Activated T-cell treated with anti-CD3 and anti-CD28 coated beads, Interleukin-2, amount 50 U/mL, for 24 hours (primary cell): ENCODE measurements at regions not wholly inside any gene's neighbourhood (a gene's known extent, or its start where the extent isn't known, plus 50 kb on each side); places are given as distances from the start of the nearest gene placed in this dataset.

Source experiments
- DNase-seq: peaks from one replicate; pipeline ENCODE4 v3.0.0-alpha.2; 2020
- H3K27ac Mint-ChIP-seq: 2 replicates; pipeline ENCODE4 v1.8.0; 2020; ENCODE audit warnings: mild to moderate bottlenecking, mixed read lengths
- H3K27me3 Mint-ChIP-seq: 2 replicates; pipeline ENCODE4 v1.8.0; 2020; ENCODE audit warnings: mixed read lengths
- H3K36me3 Mint-ChIP-seq: 2 replicates; pipeline ENCODE4 v1.8.0; 2020; ENCODE audit warnings: low read depth, mixed read lengths
- H3K4me1 Mint-ChIP-seq: 2 replicates; pipeline ENCODE4 v1.8.0; 2020; ENCODE audit warnings: low read depth, mixed read lengths
- H3K4me3 Mint-ChIP-seq: 2 replicates; pipeline ENCODE4 v1.8.0; 2020; ENCODE audit warnings: mild to moderate bottlenecking, moderate library complexity, mixed read lengths
- H3K9me3 Mint-ChIP-seq: 2 replicates; pipeline ENCODE4 v1.8.0; 2020; ENCODE audit warnings: mixed read lengths

- H3K4me1 Mint-ChIP-seq: peaks cover 5% of the 10 kb centered on the region
- H3K4me3 Mint-ChIP-seq: no peak overlapping the region
- peaks cover 36% of the 10 kb centered on the region for H3K27me3 Mint-ChIP-seq
- no peak for DNase-seq
- H3K27ac Mint-ChIP-seq: no peak overlapping the region
- H3K9me3 Mint-ChIP-seq: no peaks in the 10 kb centered on the region
- no peaks in the 10 kb centered on the region for H3K36me3 Mint-ChIP-seq
These were observed 54.9 kb upstream of the SACS start for GRCh38 chr13:23488442-23488841.

GRCh38 chr13:23496255-23496654 lies 62.8 kb upstream of the SACS start:
- H3K9me3 Mint-ChIP-seq: no peaks in the 10 kb centered on the region
- no peak overlapping the region for H3K4me3 Mint-ChIP-seq
- H3K27ac Mint-ChIP-seq: no peak overlapping the region
- DNase-seq: no peak
- H3K27me3 Mint-ChIP-seq: peaks cover 55% of the 10 kb centered on the region
- no peaks in the 10 kb centered on the region for H3K4me1 Mint-ChIP-seq
- H3K36me3 Mint-ChIP-seq: no peaks in the 10 kb centered on the region

GRCh38 chr13:23497191-23497590 lies 63.7 kb upstream of the SACS start:
- DNase-seq: no peak
- Mint-ChIP-seq H3K9me3 (no peaks in the 10 kb centered on the region), H3K27ac (no peak overlapping the region), H3K4me3 (no peak overlapping the region), H3K36me3 (no peaks in the 10 kb centered on the region), H3K27me3 (peaks cover 55% of the 10 kb centered on the region), H3K4me1 (no peaks in the 10 kb centered on the region)

- DNase-seq: no peak
- H3K27me3 Mint-ChIP-seq: peaks cover 34% of the 10 kb centered on the region
These were observed 67.3 kb upstream of the SACS start for GRCh38 chr13:23500849-23501248.

GRCh38 chr13:23504180-23504579 lies 66.0 kb upstream of the TNFRSF19 start:
- H3K9me3 Mint-ChIP-seq: no peaks in the 10 kb centered on the region
- no peak overlapping the region for H3K27ac Mint-ChIP-seq
- H3K27me3 Mint-ChIP-seq: peaks cover 20% of the 10 kb centered on the region
- H3K4me3 Mint-ChIP-seq: no peak overlapping the region
- no peak for DNase-seq
- no peaks in the 10 kb centered on the region for H3K36me3 Mint-ChIP-seq
- H3K4me1 Mint-ChIP-seq: no peaks in the 10 kb centered on the region

More at GRCh38 chr13:23500849-23501248, 67.3 kb upstream of the SACS start:
- Mint-ChIP-seq H3K36me3 (no peaks in the 10 kb centered on the region), H3K9me3 (no peaks in the 10 kb centered on the region), H3K4me1 (no peaks in the 10 kb centered on the region), H3K27ac (no peak overlapping the region), H3K4me3 (no peak overlapping the region)

- Mint-ChIP-seq H3K4me3 (no peak overlapping the region), H3K4me1 (no peaks in the 10 kb centered on the region), H3K9me3 (no peaks in the 10 kb centered on the region), H3K27me3 (peaks cover 17% of the 10 kb centered on the region), H3K27ac (no peak overlapping the region), H3K36me3 (no peaks in the 10 kb centered on the region)
- DNase-seq: no peak
These were observed 65.2 kb upstream of the TNFRSF19 start for GRCh38 chr13:23505007-23505406.

GRCh38 chr13:23506071-23506806 lies 64.0 kb upstream of the TNFRSF19 start:
- no peak for DNase-seq
- Mint-ChIP-seq H3K36me3 (no peaks in the 10 kb centered on the region), H3K27me3 (peaks cover 15% of the 10 kb centered on the region), H3K4me1 (no peaks in the 10 kb centered on the region), H3K4me3 (no peak overlapping the region), H3K9me3 (no peaks in the 10 kb centered on the region), H3K27ac (no peak overlapping the region)

- Mint-ChIP-seq H3K9me3 (no peaks in the 10 kb centered on the region), H3K4me3 (no peak overlapping the region)
These were observed 63.4 kb upstream of the TNFRSF19 start for GRCh38 chr13:23506807-23507291.

GRCh38 chr13:23509781-23510543 lies 60.2 kb upstream of the TNFRSF19 start:
- DNase-seq: no peak
- no peak overlapping the region for H3K4me3 Mint-ChIP-seq
- H3K27me3 Mint-ChIP-seq: peaks cover 37% of the 10 kb centered on the region
- no peak overlapping the region for H3K27ac Mint-ChIP-seq
- no peaks in the 10 kb centered on the region for H3K9me3 Mint-ChIP-seq
- H3K36me3 Mint-ChIP-seq: no peaks in the 10 kb centered on the region
- H3K4me1 Mint-ChIP-seq: no peaks in the 10 kb centered on the region

More at GRCh38 chr13:23506807-23507291, 63.4 kb upstream of the TNFRSF19 start:
- Mint-ChIP-seq H3K27me3 (peaks cover 19% of the 10 kb centered on the region), H3K4me1 (no peaks in the 10 kb centered on the region), H3K36me3 (no peaks in the 10 kb centered on the region), H3K27ac (no peak overlapping the region)
- DNase-seq: no peak

- Mint-ChIP-seq H3K27me3 (peaks cover 43% of the 10 kb centered on the region), H3K4me1 (no peaks in the 10 kb centered on the region)
These were observed 59.7 kb upstream of the TNFRSF19 start for GRCh38 chr13:23510544-23510916.

GRCh38 chr13:23510979-23511735 lies 59.1 kb upstream of the TNFRSF19 start:
- no peak overlapping the region for H3K4me3 Mint-ChIP-seq
- DNase-seq: no peak
- H3K9me3 Mint-ChIP-seq: no peaks in the 10 kb centered on the region
- no peak overlapping the region for H3K27ac Mint-ChIP-seq
- no peaks in the 10 kb centered on the region for H3K36me3 Mint-ChIP-seq
- no peaks in the 10 kb centered on the region for H3K4me1 Mint-ChIP-seq
- H3K27me3 Mint-ChIP-seq: peaks cover 43% of the 10 kb centered on the region

More at GRCh38 chr13:23510544-23510916, 59.7 kb upstream of the TNFRSF19 start:
- Mint-ChIP-seq H3K4me3 (no peak overlapping the region), H3K27ac (no peak overlapping the region), H3K9me3 (no peaks in the 10 kb centered on the region), H3K36me3 (no peaks in the 10 kb centered on the region)
- DNase-seq: no peak

- Mint-ChIP-seq H3K4me1 (no peaks in the 10 kb centered on the region), H3K27me3 (peaks cover 37% of the 10 kb centered on the region), H3K27ac (no peak overlapping the region), H3K9me3 (no peaks in the 10 kb centered on the region), H3K36me3 (no peaks in the 10 kb centered on the region), H3K4me3 (no peak overlapping the region)
- no peak for DNase-seq
These were observed 57.3 kb upstream of the TNFRSF19 start for GRCh38 chr13:23512762-23513395.

GRCh38 chr13:23513455-23513854 lies 56.8 kb upstream of the TNFRSF19 start:
- no peaks in the 10 kb centered on the region for H3K9me3 Mint-ChIP-seq
- H3K4me1 Mint-ChIP-seq: no peaks in the 10 kb centered on the region
- no peaks in the 10 kb centered on the region for H3K36me3 Mint-ChIP-seq
- no peak overlapping the region for H3K4me3 Mint-ChIP-seq
- H3K27me3 Mint-ChIP-seq: peaks cover 37% of the 10 kb centered on the region
- DNase-seq: no peak
- no peak overlapping the region for H3K27ac Mint-ChIP-seq

- H3K27me3 Mint-ChIP-seq: peaks cover 37% of the 10 kb centered on the region
- H3K4me1 Mint-ChIP-seq: no peaks in the 10 kb centered on the region
- H3K36me3 Mint-ChIP-seq: no peaks in the 10 kb centered on the region
- no peak overlapping the region for H3K4me3 Mint-ChIP-seq
- H3K9me3 Mint-ChIP-seq: no peaks in the 10 kb centered on the region
- DNase-seq: no peak
- H3K27ac Mint-ChIP-seq: no peak overlapping the region
These were observed 56.1 kb upstream of the TNFRSF19 start for GRCh38 chr13:23514076-23514475.
